SK-N-SH (cell line): ENCODE measurements at regions not wholly inside any gene's neighbourhood (a gene's known extent, or its start where the extent isn't known, plus 50 kb on each side); places are given as distances from the start of the nearest gene placed in this dataset.

Experiments used
- CHD2 ChIP-seq: fragments of 150-350 bp; IDR thresholded peaks from 2 replicates; pipeline ENCODE4 v1.6.1; 2018; ENCODE audit warnings: low read length; ENCODE audit not compliant: partially characterized antibody
- EP300 ChIP-seq, 2 experiments: IDR thresholded peaks; 2 replicates each; pipeline versions ENCODE4 v1.4.0 to v1.6.1; 2012; ENCODE audit warnings: borderline replicate concordance in 1 of 2, low read depth in 1 of 2, low read length in 1 of 2
- EZH2phosphoT487 ChIP-seq: fragments of 200-600 bp; sonication (generic); IDR thresholded peaks from 2 replicates; pipeline ENCODE4 v1.6.1; 2017; ENCODE audit warnings: low read depth, mixed run types, mild to moderate bottlenecking, antibody characterized with exemption, moderate library complexity, borderline replicate concordance
- MXI1 ChIP-seq: IDR thresholded peaks from 2 replicates; pipeline ENCODE4 v1.6.1; 2012; ENCODE audit warnings: mild to moderate bottlenecking, low read depth, low read length, improper control_type of control experiment
- POLR2AphosphoS5 ChIP-seq: IDR thresholded peaks from 2 replicates; pipeline ENCODE4 v1.6.1; 2012; ENCODE audit warnings: low read depth, low read length
- RCOR1 ChIP-seq: fragments of 150-350 bp; IDR thresholded peaks from 2 replicates; pipeline ENCODE4 v1.6.1; 2017; ENCODE audit warnings: antibody characterized with exemption, low read length
- SIN3A ChIP-seq: IDR thresholded peaks from 2 replicates; pipeline ENCODE4 v1.6.1; 2012; ENCODE audit warnings: low read depth, mild to moderate bottlenecking, low read length, moderate library complexity, borderline replicate concordance
- YY1 ChIP-seq: IDR thresholded peaks from 2 replicates; pipeline ENCODE4 v1.4.0; 2012; ENCODE audit warnings: low read depth, mild to moderate bottlenecking
- TF ChIP-seq, protein P1 (sequence below): IDR thresholded peaks from 2 replicates; pipeline ENCODE4 v1.4.0; 2012; ENCODE audit warnings: low read depth, borderline replicate concordance
- TF ChIP-seq, protein P2 (sequence below): fragments of 200-600 bp; sonication (generic); IDR thresholded peaks from 2 replicates; pipeline ENCODE4 v1.6.1; 2017; ENCODE audit warnings: antibody characterized with exemption, mild to moderate bottlenecking, moderate library complexity
- TF ChIP-seq, protein P3 (sequence below): IDR thresholded peaks from 2 replicates; pipeline ENCODE4 v1.6.1; 2012; ENCODE audit warnings: mild to moderate bottlenecking, low read depth, low read length, moderate library complexity
- TF ChIP-seq, protein P4 (sequence below): fragments of 150-350 bp; IDR thresholded peaks from 2 replicates; pipeline ENCODE4 v1.6.1; 2017; ENCODE audit warnings: antibody characterized with exemption, low read length, low read depth, borderline replicate concordance

DNA sequence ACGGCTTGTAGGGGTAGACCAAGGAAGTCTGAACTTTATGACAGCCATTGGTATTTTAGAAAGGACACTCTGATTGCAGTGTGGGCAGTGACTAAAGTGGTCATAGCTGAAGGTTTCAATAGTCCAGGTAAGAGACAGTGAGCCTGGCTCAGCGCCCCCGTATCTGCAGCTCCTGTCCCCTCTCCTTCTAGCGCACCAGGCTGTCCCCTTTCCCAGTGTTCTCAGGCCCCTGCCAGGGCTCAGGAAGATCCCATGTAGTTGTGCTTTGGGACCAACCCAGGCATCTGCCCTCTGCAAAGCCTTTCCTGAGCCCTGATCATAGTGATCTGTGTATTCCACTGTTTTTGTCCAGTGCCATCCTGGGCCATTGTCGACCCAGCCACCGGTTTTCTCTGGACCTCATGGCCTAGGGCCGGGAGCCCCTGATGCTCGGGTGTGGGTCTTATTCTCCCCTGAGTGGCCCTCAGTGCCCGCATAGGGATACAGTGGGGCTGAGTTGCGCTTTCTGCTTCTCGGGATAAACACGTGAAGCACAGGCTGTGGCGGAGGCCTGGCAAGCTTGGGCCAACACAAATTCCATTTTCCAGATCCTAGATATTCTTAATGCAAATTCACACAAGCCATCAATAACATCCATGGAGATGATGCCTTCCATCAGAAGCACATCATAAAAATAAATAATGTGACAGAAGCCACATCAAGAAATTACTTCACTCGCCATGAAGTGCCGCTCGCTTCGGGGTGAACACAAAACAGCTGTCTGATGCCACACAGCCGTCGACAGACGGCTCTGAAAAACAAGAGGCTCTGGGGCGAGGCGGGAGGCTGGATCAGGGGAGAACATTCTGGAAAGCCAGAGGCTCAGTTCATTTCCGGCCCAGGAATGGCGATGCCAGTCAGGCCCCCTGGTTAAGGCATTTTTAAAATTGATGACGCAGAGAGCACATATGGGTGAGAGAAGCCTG is 805.0 kb downstream of the TBC1D22A start:
- no peak for TF ChIP-seq EP300 (IDR thresholded peaks at IDR 0.05; ENCODE audit: borderline replicate concordance in 1 of 2, low read depth in 1 of 2, low read length in 1 of 2)
- TF ChIP-seq, protein P1, sequence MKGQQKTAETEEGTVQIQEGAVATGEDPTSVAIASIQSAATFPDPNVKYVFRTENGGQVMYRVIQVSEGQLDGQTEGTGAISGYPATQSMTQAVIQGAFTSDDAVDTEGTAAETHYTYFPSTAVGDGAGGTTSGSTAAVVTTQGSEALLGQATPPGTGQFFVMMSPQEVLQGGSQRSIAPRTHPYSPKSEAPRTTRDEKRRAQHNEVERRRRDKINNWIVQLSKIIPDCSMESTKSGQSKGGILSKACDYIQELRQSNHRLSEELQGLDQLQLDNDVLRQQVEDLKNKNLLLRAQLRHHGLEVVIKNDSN, result no peak
- TF ChIP-seq, protein P2, sequence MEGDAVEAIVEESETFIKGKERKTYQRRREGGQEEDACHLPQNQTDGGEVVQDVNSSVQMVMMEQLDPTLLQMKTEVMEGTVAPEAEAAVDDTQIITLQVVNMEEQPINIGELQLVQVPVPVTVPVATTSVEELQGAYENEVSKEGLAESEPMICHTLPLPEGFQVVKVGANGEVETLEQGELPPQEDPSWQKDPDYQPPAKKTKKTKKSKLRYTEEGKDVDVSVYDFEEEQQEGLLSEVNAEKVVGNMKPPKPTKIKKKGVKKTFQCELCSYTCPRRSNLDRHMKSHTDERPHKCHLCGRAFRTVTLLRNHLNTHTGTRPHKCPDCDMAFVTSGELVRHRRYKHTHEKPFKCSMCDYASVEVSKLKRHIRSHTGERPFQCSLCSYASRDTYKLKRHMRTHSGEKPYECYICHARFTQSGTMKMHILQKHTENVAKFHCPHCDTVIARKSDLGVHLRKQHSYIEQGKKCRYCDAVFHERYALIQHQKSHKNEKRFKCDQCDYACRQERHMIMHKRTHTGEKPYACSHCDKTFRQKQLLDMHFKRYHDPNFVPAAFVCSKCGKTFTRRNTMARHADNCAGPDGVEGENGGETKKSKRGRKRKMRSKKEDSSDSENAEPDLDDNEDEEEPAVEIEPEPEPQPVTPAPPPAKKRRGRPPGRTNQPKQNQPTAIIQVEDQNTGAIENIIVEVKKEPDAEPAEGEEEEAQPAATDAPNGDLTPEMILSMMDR, result no peak
- TF ChIP-seq, protein P3, sequence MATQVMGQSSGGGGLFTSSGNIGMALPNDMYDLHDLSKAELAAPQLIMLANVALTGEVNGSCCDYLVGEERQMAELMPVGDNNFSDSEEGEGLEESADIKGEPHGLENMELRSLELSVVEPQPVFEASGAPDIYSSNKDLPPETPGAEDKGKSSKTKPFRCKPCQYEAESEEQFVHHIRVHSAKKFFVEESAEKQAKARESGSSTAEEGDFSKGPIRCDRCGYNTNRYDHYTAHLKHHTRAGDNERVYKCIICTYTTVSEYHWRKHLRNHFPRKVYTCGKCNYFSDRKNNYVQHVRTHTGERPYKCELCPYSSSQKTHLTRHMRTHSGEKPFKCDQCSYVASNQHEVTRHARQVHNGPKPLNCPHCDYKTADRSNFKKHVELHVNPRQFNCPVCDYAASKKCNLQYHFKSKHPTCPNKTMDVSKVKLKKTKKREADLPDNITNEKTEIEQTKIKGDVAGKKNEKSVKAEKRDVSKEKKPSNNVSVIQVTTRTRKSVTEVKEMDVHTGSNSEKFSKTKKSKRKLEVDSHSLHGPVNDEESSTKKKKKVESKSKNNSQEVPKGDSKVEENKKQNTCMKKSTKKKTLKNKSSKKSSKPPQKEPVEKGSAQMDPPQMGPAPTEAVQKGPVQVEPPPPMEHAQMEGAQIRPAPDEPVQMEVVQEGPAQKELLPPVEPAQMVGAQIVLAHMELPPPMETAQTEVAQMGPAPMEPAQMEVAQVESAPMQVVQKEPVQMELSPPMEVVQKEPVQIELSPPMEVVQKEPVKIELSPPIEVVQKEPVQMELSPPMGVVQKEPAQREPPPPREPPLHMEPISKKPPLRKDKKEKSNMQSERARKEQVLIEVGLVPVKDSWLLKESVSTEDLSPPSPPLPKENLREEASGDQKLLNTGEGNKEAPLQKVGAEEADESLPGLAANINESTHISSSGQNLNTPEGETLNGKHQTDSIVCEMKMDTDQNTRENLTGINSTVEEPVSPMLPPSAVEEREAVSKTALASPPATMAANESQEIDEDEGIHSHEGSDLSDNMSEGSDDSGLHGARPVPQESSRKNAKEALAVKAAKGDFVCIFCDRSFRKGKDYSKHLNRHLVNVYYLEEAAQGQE, result no peak
- TF ChIP-seq CHD2, result no peak
- no peak for TF ChIP-seq MXI1
- no peak for TF ChIP-seq EZH2phosphoT487
- no peak for TF ChIP-seq YY1
- no peak for TF ChIP-seq SIN3A
- TF ChIP-seq, protein P4, sequence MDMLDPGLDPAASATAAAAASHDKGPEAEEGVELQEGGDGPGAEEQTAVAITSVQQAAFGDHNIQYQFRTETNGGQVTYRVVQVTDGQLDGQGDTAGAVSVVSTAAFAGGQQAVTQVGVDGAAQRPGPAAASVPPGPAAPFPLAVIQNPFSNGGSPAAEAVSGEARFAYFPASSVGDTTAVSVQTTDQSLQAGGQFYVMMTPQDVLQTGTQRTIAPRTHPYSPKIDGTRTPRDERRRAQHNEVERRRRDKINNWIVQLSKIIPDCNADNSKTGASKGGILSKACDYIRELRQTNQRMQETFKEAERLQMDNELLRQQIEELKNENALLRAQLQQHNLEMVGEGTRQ, result no peak
- TF ChIP-seq POLR2AphosphoS5, result no peak
- TF ChIP-seq RCOR1, result no peak
